ENCODE measurements at regions not wholly inside any gene's neighbourhood (a gene's known extent, or its start where the extent isn't known, plus 50 kb on each side); places are given as distances from the start of the nearest gene placed in this dataset.

DNA sequence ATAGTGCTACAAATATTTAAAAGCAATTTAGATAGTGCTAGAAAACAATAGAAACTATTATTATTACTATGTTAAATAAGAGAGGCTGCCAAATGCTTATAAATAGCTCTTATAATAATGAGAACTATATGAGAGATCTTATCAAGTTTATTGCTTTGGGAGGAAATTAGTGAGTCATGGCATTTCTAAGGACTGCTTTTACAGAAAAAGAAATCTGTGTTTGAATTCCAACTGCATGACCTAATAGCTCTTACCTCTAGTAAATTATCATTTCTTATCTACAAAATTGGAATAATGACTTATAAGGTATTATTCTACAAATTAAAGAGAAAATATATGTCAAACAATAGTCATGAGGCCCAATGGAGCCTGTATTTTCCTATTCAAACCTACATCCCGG, 177.2 kb downstream of the GABRG1 start:
- in situ Hi-C loops (cut with MboI) (no loop called here), intact Hi-C loops (cut with micrococcal nuclease; ENCODE audit: unreplicated experiment) (no loop called here)
- Histone ChIP-seq H2AFZ (ENCODE audit: control insufficient read depth, low read depth, low read length) (no peak overlapping the region), H3K4me3 (no peak overlapping the region), H4K20me1 (ENCODE audit: control insufficient read depth, insufficient read depth) (no peaks in the 10 kb centered on the region), H3K27me3 (replicated peaks in 1 of 2; ENCODE audit: control insufficient read depth in 2 of 2, insufficient read depth in 2 of 2, low read length in 1 of 2) (no peaks in the 10 kb centered on the region), H3K9ac (ENCODE audit: control insufficient read depth, insufficient read depth, low read length) (no peak overlapping the region), H3K36me3 (ENCODE audit: control insufficient read depth in 2 of 2, insufficient read depth in 2 of 2, low read length in 1 of 2) (no peaks in the 10 kb centered on the region), H3K9me3 (replicated peaks; ENCODE audit: control insufficient read depth, insufficient read depth, low read length) (no peaks in the 10 kb centered on the region), H3K79me2 (ENCODE audit: control insufficient read depth, insufficient read depth, low read length) (no peaks in the 10 kb centered on the region), H3K4me1 (ENCODE audit: control insufficient read depth, insufficient read depth, low read length) (no peaks in the 10 kb centered on the region), H3K27ac (ENCODE audit: control insufficient read depth, insufficient read depth) (no peak overlapping the region), H3K4me2 (ENCODE audit: control insufficient read depth, insufficient read depth) (no peak overlapping the region)
- no peak for ATAC-seq
- ChIA-PET CTCF (interaction anchor here (1.8 kb wide), 1 partner anchor 12 kb away, joined by 4 read pairs; no protein-coding TSS in a partner anchor), POLR2A (no interaction called here), SMC1A (ENCODE audit: uncharacterized antibody, unreplicated experiment) (interaction anchor here (1.1 kb wide), 1 partner anchor 1187 kb away, joined by 3 read pairs; no protein-coding TSS in a partner anchor), RAD21 (ENCODE audit: unreplicated experiment) (no interaction called here)
- BruUV-seq (replicated peaks) = no TSS peak
- DNase-seq (ENCODE audit: low read depth, low spot score) = no peak
- WGBS (ENCODE audit: insufficient coverage, insufficient replicate concordance, low lambda C conversion rate, missing lambda C conversion rate) = 0% methylated on average over 1 of the region's 1 CpG
- FAIRE-seq = no peak
- no peak for TF ChIP-seq TARDBP (IDR thresholded peaks at IDR 0.05; ENCODE audit: borderline replicate concordance)
- no peak for TF ChIP-seq MEF2B (IDR thresholded peaks at IDR 0.05; ENCODE audit: partially characterized antibody, poor library complexity, severe bottlenecking)
- TF ChIP-seq HCFC1 (IDR thresholded peaks at IDR 0.05; ENCODE audit: low read length) = no peak
- TF ChIP-seq, protein P1, sequence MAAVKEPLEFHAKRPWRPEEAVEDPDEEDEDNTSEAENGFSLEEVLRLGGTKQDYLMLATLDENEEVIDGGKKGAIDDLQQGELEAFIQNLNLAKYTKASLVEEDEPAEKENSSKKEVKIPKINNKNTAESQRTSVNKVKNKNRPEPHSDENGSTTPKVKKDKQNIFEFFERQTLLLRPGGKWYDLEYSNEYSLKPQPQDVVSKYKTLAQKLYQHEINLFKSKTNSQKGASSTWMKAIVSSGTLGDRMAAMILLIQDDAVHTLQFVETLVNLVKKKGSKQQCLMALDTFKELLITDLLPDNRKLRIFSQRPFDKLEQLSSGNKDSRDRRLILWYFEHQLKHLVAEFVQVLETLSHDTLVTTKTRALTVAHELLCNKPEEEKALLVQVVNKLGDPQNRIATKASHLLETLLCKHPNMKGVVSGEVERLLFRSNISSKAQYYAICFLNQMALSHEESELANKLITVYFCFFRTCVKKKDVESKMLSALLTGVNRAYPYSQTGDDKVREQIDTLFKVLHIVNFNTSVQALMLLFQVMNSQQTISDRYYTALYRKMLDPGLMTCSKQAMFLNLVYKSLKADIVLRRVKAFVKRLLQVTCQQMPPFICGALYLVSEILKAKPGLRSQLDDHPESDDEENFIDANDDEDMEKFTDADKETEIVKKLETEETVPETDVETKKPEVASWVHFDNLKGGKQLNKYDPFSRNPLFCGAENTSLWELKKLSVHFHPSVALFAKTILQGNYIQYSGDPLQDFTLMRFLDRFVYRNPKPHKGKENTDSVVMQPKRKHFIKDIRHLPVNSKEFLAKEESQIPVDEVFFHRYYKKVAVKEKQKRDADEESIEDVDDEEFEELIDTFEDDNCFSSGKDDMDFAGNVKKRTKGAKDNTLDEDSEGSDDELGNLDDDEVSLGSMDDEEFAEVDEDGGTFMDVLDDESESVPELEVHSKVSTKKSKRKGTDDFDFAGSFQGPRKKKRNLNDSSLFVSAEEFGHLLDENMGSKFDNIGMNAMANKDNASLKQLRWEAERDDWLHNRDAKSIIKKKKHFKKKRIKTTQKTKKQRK (IDR thresholded peaks at IDR 0.05; ENCODE audit: low read depth, low read length) = no peak
- no peak for TF ChIP-seq NR2C2 (IDR thresholded peaks at IDR 0.05; ENCODE audit: borderline replicate concordance, control insufficient read depth, insufficient read length, low read depth)
- TF ChIP-seq IKZF1 (conservative IDR thresholded peaks at IDR 0.05) = no peak
- TF ChIP-seq NFYA (IDR thresholded peaks at IDR 0.05; ENCODE audit: borderline replicate concordance, low read depth, low read length) = no peak
- TF ChIP-seq, protein P2, sequence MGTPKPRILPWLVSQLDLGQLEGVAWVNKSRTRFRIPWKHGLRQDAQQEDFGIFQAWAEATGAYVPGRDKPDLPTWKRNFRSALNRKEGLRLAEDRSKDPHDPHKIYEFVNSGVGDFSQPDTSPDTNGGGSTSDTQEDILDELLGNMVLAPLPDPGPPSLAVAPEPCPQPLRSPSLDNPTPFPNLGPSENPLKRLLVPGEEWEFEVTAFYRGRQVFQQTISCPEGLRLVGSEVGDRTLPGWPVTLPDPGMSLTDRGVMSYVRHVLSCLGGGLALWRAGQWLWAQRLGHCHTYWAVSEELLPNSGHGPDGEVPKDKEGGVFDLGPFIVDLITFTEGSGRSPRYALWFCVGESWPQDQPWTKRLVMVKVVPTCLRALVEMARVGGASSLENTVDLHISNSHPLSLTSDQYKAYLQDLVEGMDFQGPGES (IDR thresholded peaks at IDR 0.05) = no peak
- no peak for TF ChIP-seq SRF (IDR thresholded peaks at IDR 0.05; ENCODE audit: low read depth in 2 of 2, low read length in 2 of 2)
- TF ChIP-seq NFIC (IDR thresholded peaks at IDR 0.05; ENCODE audit: low read depth, low read length) = no peak
- TF ChIP-seq RCOR1 (conservative IDR thresholded peaks at IDR 0.05; ENCODE audit: low read depth, low read length) = no peak

Data from GM12878 (cell line).